ENCODE measurements at regions not wholly inside any gene's neighbourhood (a gene's known extent, or its start where the extent isn't known, plus 50 kb on each side); places are given as distances from the start of the nearest gene placed in this dataset.
"Not testable (repeated sequence)": the region's sequence is repeated elsewhere in the genome, so short reads cannot be mapped to it uniquely, and the experiment has no call there.

DNA sequence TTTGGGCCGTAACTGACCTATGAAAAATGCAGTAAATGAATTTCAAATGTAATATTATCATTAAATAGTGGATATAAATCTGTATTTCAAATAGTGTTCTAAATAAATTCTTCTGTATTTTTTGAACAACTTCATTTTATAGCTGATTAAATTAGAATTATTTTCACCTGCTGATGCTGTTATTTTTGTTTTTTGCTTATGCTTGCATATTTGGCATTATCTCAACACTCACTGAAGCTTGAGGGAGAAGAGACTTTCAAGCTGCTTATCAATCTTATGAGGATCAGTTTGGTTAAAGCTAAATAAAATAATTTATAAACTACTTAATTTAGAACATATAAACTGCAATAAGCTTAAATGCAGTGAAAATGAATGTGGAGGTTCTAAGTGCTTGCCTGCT lies 251.3 kb upstream of the PCDH9 start:
- TF ChIP-seq, protein P1, sequence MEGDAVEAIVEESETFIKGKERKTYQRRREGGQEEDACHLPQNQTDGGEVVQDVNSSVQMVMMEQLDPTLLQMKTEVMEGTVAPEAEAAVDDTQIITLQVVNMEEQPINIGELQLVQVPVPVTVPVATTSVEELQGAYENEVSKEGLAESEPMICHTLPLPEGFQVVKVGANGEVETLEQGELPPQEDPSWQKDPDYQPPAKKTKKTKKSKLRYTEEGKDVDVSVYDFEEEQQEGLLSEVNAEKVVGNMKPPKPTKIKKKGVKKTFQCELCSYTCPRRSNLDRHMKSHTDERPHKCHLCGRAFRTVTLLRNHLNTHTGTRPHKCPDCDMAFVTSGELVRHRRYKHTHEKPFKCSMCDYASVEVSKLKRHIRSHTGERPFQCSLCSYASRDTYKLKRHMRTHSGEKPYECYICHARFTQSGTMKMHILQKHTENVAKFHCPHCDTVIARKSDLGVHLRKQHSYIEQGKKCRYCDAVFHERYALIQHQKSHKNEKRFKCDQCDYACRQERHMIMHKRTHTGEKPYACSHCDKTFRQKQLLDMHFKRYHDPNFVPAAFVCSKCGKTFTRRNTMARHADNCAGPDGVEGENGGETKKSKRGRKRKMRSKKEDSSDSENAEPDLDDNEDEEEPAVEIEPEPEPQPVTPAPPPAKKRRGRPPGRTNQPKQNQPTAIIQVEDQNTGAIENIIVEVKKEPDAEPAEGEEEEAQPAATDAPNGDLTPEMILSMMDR (conservative IDR thresholded peaks at IDR 0.05; ENCODE audit: low read length) = no peak
- no peak for DNase-seq (ENCODE audit: low read depth)

DNA sequence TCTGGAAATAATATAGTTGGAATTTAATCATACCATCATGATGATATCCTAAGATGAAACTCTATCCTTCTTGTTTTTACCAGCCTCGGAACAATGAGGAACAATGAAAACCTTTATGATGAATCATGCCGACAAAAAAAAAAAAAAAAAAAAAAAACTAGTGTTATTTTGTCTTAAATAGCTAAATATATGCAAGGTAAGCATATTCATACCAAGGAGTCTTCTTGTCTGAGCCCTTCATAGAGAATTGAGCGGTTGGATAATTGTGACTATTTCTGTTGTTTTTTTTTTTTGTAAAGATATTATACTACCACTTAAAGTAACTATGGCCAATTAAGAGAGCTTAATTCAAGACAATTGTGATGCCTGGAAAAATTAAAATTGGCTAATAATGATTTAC lies 244.0 kb upstream of the PCDH9 start:
- DNase-seq (ENCODE audit: low read depth) = no peak
- TF ChIP-seq, protein P1 (conservative IDR thresholded peaks at IDR 0.05; ENCODE audit: low read length) = no peak
- no peak overlapping the region for H3K4me3 ChIP-seq (ENCODE audit: low read length)

More for the DNA sequence above, 251.3 kb upstream of the PCDH9 start:
- no peak overlapping the region for H3K4me3 ChIP-seq (ENCODE audit: low read length)

DNA sequence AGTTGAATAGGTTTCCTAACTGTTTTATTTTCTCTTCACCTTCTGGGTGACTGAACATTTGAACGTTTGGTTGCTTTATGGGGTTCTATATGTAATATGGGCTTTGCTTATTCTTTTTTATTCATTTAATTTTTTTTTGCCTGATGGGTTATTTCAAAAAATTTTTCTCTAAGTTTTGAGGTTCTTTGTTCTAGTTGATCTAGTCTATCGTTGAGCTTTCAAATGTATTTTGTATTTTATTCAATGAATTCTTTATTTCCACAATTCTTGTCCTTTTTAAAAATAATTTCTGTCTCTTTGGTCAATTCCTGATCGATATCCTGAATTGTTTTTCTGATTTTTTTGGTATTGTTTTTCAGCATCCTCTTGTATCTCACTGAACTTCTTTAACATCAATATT lies 239.5 kb upstream of the PCDH9 start:
- TF ChIP-seq, protein P1 (conservative IDR thresholded peaks at IDR 0.05; ENCODE audit: low read length) = no peak
- H3K4me3 ChIP-seq (ENCODE audit: low read length) = no peak overlapping the region
- DNase-seq (ENCODE audit: low read depth) = no peak

DNA sequence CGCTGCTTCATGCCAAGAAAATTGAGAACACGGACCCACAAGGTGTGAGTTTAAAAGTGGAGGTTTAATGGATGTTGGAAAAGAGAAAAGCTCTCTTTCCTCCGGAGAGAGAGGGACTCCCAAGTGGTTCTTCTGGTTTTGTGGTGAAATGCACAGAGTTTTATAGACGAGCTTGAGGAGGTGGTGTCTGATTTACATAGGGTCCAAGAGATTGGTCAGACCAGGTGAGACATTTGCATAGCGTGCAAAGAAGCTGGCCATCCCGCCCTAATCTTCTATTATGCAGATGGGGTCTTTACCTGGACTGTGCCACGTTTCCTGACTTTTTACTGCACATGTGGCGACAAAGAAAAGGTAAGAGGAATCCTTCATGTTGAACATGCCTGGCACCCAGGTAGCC lies 236.4 kb upstream of the PCDH9 start:
- TF ChIP-seq, protein P1 (conservative IDR thresholded peaks at IDR 0.05; ENCODE audit: low read length) = no peak
- no peak overlapping the region for H3K4me3 ChIP-seq (ENCODE audit: low read length)
- DNase-seq (ENCODE audit: low read depth) = no peak

DNA sequence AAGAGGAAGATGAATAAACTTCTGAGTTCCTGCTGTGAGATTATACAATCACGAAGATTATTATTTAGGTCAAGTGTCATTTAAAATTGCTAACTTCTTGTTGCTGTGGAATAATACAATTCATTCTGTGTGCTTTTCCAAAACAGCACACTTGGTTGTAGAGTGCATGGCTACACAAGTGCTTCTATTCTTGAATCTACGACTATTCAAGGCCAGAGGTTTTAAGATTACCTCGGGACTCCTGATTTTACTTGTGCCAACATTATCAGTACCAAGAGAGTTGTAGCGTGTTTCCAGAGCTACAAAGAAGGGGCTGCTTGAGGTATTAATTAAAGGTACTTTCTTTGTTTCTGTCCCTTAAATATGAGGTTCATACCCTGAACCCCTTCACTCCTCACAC lies 234.0 kb upstream of the PCDH9 start:
- DNase-seq (ENCODE audit: low read depth) = no peak
- TF ChIP-seq, protein P1 (conservative IDR thresholded peaks at IDR 0.05; ENCODE audit: low read length) = no peak

DNA sequence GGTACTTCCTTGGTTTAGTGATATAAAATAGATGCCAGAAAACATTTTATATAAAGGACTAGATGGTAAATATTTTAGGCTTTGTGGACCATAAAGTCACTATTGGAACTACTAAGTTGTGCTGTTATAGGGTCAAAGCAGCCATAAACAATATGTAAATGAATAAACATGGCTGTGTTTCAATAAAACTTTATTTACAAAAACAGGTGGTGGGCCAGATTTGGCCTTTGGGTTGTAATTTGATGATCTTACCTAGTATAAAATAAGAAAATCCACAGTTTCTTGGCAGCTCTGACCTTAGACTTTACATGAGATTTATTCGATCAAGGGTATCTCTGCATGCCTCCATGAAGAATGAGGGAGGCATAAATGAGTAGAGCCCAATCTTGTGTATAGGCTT lies 232.0 kb upstream of the PCDH9 start:
- DNase-seq (ENCODE audit: low read depth) = no peak
- TF ChIP-seq, protein P1 (conservative IDR thresholded peaks at IDR 0.05; ENCODE audit: low read length) = no peak
- H3K4me3 ChIP-seq (ENCODE audit: low read length) = no peak overlapping the region

More for the DNA sequence above, 234.0 kb upstream of the PCDH9 start:
- H3K4me3 ChIP-seq (ENCODE audit: low read length) = no peak overlapping the region

DNA sequence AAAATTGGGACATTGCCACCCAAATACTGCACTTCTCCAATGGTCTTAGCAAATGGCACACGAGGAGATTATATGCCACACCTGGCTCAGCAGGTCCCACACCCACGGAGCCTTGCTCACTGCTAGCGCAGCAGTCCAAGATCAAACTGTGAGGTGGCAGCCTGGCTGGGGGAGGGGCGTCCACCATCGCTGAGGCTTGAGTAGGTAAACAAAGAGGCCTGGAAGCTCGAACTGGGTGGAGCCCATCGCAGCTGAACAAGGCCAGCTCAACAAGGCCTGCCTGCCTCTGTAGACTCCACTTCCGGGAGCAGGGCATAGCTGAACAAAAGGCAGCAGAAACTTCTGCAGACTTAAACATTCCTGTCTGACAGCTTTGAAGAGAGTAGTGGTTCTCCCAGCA lies 222.4 kb upstream of the PCDH9 start:
- DNase-seq (ENCODE audit: low read depth); H3K4me3 ChIP-seq (ENCODE audit: low read length): not testable (repeated sequence)

DNA sequence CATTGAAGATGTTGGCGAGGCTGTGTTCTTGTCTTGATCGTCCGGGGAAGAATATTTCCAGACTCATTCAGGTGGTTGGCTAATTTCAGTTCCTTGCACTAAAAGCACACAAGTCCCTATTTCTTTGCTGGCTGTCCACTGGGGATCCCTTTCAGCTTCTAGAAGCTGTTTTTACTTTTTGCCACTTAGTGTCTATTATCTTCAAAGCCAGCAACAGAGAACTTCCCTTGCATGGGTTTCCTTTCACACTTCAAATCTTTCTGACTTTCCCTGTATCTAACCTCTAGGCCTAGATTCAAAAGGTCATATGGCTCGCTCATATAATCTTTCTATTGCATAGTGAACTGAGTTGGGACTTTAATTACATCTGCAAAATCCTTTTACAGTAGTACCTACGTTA lies 215.3 kb upstream of the PCDH9 start:
- no peak for DNase-seq (ENCODE audit: low read depth)

More for the DNA sequence above, 215.3 kb upstream of the PCDH9 start:
- TF ChIP-seq, protein P1 (conservative IDR thresholded peaks at IDR 0.05; ENCODE audit: low read length) = no peak
- H3K4me3 ChIP-seq (ENCODE audit: low read length) = no peak overlapping the region

Data from AG10803 (cell line).